ENCODE measurements at regions not wholly inside any gene's neighbourhood (a gene's known extent, or its start where the extent isn't known, plus 50 kb on each side); places are given as distances from the start of the nearest gene placed in this dataset.

DNA sequence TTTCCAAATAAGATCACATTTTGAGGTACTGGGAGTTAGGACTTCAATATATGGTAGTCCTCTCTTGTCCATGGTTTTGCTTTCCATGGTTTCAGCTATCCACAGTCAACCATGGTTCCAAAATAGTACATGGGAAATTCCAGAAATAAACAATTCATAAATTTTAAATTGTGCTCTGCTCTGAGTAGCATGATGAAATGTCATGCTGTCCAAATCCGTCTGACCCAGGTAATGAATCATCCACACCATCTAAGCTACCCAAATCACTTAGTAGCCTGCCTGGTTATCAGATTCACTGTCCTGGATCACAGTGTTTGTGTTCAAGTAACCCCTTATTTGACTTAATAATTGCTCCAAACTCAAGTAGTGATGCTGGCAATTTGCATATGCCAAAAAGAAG lies 197.9 kb downstream of the TMTC3 start:
- DNase-seq = no peak
- TF ChIP-seq, protein P1, sequence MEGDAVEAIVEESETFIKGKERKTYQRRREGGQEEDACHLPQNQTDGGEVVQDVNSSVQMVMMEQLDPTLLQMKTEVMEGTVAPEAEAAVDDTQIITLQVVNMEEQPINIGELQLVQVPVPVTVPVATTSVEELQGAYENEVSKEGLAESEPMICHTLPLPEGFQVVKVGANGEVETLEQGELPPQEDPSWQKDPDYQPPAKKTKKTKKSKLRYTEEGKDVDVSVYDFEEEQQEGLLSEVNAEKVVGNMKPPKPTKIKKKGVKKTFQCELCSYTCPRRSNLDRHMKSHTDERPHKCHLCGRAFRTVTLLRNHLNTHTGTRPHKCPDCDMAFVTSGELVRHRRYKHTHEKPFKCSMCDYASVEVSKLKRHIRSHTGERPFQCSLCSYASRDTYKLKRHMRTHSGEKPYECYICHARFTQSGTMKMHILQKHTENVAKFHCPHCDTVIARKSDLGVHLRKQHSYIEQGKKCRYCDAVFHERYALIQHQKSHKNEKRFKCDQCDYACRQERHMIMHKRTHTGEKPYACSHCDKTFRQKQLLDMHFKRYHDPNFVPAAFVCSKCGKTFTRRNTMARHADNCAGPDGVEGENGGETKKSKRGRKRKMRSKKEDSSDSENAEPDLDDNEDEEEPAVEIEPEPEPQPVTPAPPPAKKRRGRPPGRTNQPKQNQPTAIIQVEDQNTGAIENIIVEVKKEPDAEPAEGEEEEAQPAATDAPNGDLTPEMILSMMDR (IDR thresholded peaks at IDR 0.05) = no peak
- Histone ChIP-seq H3K4me1 (no peaks in the 10 kb centered on the region), H3K4me3 (no peak overlapping the region), H3K36me3 (no peaks in the 10 kb centered on the region), H3K27me3 (no peaks in the 10 kb centered on the region), H3K9me3 (no peaks in the 10 kb centered on the region), H3K27ac (no peak overlapping the region)
- intact Hi-C loops (cut with DNase I; ENCODE audit: low total_unique reads) = no loop called here

- H3K27ac ChIP-seq = no peak overlapping the region
- TF ChIP-seq, protein P1 (IDR thresholded peaks at IDR 0.05) = no peak
- DNase-seq = no peak
- H3K27me3 ChIP-seq = no peaks in the 10 kb centered on the region
- intact Hi-C loops (cut with DNase I; ENCODE audit: low total_unique reads) = no loop called here
- no peaks in the 10 kb centered on the region for H3K4me1 ChIP-seq
- no peaks in the 10 kb centered on the region for H3K36me3 ChIP-seq
- no peak overlapping the region for H3K4me3 ChIP-seq
- no peaks in the 10 kb centered on the region for H3K9me3 ChIP-seq
These were observed 200.2 kb downstream of the TMTC3 start for GRCh38 chr12:88342251-88342806.

- Histone ChIP-seq H3K9me3 (no peaks in the 10 kb centered on the region), H3K36me3 (no peaks in the 10 kb centered on the region), H3K27me3 (no peaks in the 10 kb centered on the region), H3K4me3 (no peak overlapping the region), H3K4me1 (no peaks in the 10 kb centered on the region), H3K27ac (no peak overlapping the region)
- DNase-seq = no peak
- TF ChIP-seq, protein P1 (IDR thresholded peaks at IDR 0.05) = no peak
- intact Hi-C loops (cut with DNase I; ENCODE audit: low total_unique reads) = no loop called here
These were observed 209.0 kb downstream of the TMTC3 start for GRCh38 chr12:88351146-88351545.

DNA sequence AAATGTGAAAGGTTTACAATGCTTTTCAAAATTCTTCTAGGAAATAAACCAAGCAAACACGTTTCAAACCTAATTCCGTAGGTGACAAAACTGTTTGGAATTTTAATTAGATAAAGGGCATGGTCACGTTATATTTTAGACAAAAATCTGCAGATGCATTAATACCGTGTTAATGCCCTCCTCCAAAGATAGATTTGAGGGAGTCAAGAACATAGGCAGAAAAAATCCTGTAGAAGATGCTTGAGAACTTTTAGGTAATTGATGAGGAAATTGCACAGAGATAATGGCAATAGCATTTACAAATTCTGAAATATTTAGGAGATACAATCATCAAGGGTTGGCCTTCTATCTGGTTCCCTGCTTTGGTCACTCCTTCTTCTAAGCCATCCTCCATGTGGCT lies 212.6 kb downstream of the TMTC3 start:
- H3K27ac ChIP-seq = no peak overlapping the region
- no peaks in the 10 kb centered on the region for H3K9me3 ChIP-seq
- TF ChIP-seq, protein P1 (IDR thresholded peaks at IDR 0.05) = no peak
- no peaks in the 10 kb centered on the region for H3K36me3 ChIP-seq
- H3K4me3 ChIP-seq = no peak overlapping the region
- no peaks in the 10 kb centered on the region for H3K4me1 ChIP-seq
- intact Hi-C loops (cut with DNase I; ENCODE audit: low total_unique reads) = no loop called here
- no peaks in the 10 kb centered on the region for H3K27me3 ChIP-seq
- no peak for DNase-seq

DNA sequence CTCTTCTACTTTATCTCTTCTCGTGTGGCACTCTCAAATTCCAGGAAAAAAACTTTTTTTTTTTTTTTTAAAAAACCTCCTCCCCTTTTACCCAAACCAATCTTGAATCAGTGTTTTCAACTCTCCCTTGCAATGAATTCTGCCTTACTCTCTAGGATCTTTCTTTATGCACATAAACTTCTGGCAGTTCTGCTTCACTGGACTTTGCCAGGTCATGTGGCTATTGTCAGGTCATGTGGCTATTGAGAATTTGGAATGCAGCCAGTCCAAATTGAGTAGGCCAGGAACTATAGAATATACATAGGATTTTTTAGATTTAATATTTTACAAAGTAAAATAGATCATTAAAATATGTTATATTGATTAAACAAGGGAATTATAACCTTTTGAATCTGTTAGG lies 218.2 kb downstream of the TMTC3 start:
- TF ChIP-seq, protein P1 (IDR thresholded peaks at IDR 0.05) = no peak
- intact Hi-C loops (cut with DNase I; ENCODE audit: low total_unique reads) = no loop called here
- peaks cover 0 to 7% (median 0%) of the 10 kb centered on the region in 4 donors for H3K4me1 ChIP-seq

DNA sequence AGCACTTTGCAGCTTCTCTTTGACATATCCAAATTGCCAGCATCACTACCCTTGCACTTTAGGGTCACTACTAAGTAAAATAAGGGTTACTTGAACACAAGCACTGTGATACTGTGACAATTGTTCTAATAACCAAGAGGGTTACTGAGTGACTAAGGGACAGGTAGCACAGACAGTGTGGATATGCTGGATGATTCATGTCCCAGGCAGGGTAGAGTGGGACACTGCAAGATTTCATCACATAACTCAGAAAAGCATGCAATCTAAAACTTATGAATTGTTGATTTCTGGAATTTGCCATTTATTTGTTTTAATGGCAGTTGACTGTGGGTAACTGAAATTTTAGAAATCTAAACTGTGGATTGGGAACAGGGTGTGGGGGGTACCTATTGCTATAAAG lies 218.8 kb downstream of the KITLG start:
- Histone ChIP-seq H3K27me3 (no peaks in the 10 kb centered on the region), H3K36me3 (no peaks in the 10 kb centered on the region), H3K27ac (no peak overlapping the region), H3K4me3 (no peak overlapping the region), H3K4me1 (peaks cover 0 to 7% (median 0%) of the 10 kb centered on the region in 4 donors), H3K9me3 (no peaks in the 10 kb centered on the region)
- no peak for DNase-seq
- TF ChIP-seq, protein P1 (IDR thresholded peaks at IDR 0.05) = no peak
- intact Hi-C loops (cut with DNase I; ENCODE audit: low total_unique reads) = no loop called here

More for the DNA sequence above, 218.2 kb downstream of the TMTC3 start:
- Histone ChIP-seq H3K27ac (no peak overlapping the region), H3K9me3 (no peaks in the 10 kb centered on the region), H3K4me3 (no peak overlapping the region), H3K27me3 (no peaks in the 10 kb centered on the region), H3K36me3 (no peaks in the 10 kb centered on the region)
- no peak for DNase-seq
